Hematopoietic multipotent progenitor cell treated with erythropoietin and hydrocortisone succinate and interleukin-3 and kit ligand, for 4 days (in vitro differentiated cells): ENCODE measurements at regions not wholly inside any gene's neighbourhood (a gene's known extent, or its start where the extent isn't known, plus 50 kb on each side); places are given as distances from the start of the nearest gene placed in this dataset.

Experiments used
- DNase-seq: peaks from one replicate; pipeline ENCODE4 v3.0.0-alpha.2; 2015

GRCh38 chr2:220068846-220069245 is 441.4 kb downstream of the SLC4A3 start:
- no peak for DNase-seq

GRCh38 chr2:220070349-220070748 is 442.9 kb downstream of the SLC4A3 start:
- DNase-seq = no peak

DNA sequence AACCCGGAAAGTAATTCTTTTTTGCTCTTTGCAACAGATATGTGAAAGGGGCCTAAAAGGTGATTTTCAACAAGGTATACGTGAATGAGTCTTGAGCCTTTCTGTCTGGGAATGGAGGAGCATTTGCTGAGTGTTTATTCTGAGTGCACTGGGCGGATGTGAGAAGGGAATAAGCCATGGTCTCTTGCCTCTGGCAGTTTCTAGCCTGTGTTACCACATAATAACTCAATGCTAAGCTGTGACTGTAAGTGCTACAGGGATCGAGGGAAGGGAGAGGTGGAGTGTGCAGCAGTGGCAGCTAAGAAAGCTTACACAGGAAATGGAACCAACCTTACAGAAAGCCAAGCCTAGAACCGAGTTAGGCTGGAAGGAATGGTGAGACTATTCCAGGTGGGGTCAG is 444.3 kb downstream of the SLC4A3 start:
- no peak for DNase-seq

GRCh38 chr2:220072669-220073220 is 445.3 kb downstream of the SLC4A3 start:
- DNase-seq = no peak

GRCh38 chr2:220075835-220076234 is 448.4 kb downstream of the SLC4A3 start:
- DNase-seq = no peak

DNA sequence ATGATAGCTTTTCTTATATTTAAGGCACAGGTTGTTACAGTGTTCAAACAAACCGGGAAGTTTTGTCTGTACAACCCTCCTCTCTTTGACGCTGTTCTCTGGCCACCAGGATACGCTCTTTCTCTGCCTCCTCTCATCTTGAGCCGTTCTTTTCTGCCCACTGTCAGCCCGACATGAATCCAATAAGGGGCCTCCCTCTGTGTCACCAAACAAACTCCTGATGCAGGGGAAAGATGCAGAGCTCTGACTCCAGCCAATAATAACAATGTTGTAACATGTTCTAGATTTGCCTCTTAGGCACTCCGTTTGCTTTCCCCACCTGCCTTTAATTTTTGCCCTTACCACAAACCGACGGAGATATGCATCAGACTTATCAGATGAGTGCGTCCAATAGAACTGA is 449.3 kb downstream of the SLC4A3 start:
- DNase-seq = no peak

- no peak for DNase-seq
Observed at GRCh38 chr2:220077488-220077887, 450.1 kb downstream of the SLC4A3 start.

GRCh38 chr2:220078439-220078838 is 451.0 kb downstream of the SLC4A3 start:
- DNase-seq = no peak

GRCh38 chr2:220079595-220079994 is 452.2 kb downstream of the SLC4A3 start:
- DNase-seq = no peak

GRCh38 chr2:220081171-220081570 is 453.7 kb downstream of the SLC4A3 start:
- DNase-seq = no peak

GRCh38 chr2:220090050-220090449 is 462.6 kb downstream of the SLC4A3 start:
- DNase-seq = peak; percentile 5

- no peak for DNase-seq
Observed at GRCh38 chr2:220096406-220096805, 469.0 kb downstream of the SLC4A3 start.

DNA sequence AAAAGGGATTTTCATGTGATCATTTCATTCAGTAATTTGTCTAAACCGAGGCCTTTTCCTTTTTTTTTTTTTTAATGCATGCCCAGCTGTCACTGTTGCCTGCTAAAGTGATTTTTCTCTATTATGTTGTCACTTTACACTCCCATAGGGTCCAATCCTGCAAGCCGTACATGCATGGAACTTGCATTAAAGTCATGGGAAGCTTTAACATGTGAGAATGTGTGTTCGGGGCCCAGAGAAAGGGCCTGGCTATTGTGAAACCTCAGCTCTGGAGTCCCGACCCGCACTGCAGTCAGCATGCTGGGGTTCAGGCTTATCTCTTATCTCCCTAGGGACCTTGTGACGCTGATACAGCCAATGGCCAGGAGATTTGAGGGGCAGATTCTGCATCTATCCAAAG is 474.6 kb downstream of the SLC4A3 start:
- DNase-seq = no peak

- DNase-seq = no peak
Observed at GRCh38 chr2:220103596-220103995, 476.2 kb downstream of the SLC4A3 start.

DNA sequence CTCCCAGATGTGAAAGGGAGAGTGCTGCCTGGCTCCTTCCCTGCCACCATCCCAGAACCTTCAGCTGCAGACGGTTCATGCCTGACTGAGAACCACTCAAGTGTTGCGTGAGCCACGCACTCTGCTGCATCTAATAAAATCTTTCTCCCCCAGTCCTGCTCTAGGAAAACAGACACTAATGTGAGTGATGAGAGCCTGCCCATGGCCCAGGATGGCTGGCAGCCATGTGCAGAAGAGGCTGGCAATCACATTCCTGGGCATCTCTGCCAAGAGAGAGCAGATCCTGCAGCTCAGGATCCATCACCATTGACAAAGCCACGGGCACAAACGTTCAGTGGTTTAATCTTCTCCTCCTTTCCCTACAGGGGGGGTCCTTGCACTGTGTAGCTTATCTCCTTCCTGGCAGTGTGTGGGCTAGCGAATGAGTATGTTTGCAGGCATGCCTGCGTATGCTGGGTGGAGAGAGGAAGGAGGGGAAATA is 477.5 kb downstream of the SLC4A3 start:
- DNase-seq = peak; percentile 44

DNA sequence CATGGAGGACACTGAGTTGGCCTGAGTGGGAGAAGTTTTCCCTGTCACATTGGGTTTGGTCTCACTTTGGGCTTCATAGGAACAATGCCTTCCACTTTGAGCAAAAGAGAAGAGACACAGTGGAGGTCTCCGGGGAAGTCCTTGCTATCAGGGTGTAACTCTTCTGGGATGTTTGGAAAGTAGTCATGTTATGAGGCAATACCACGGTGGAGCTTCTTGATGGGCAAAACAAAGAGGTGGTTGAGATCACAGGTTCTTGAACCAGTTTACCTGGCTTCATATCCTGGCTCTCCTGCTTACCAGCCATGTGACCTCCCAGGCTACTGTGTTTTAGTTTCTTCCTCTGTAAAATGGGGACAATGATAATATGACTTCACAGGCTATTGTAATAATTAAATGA is 478.6 kb downstream of the SLC4A3 start:
- no peak for DNase-seq

DNA sequence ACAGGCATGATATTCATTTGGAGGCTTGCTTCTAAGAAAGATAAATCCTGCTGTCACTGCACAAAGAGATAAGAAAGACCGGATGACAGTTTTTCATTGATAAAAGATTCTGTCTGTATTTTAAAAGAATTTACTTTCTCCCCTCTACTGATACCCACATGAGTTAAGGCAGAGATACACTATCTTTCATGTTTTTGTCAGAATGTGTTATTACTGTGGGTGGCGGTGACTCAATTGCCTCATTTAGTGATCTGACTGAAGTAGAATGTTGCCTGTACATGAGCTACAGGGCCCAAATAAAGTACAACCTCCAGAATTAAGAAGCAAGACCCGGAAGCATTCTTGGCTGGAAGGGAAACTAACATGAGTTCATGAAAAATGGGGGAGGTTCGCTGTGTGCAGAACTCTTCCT is 480.0 kb downstream of the SLC4A3 start:
- no peak for DNase-seq

DNA sequence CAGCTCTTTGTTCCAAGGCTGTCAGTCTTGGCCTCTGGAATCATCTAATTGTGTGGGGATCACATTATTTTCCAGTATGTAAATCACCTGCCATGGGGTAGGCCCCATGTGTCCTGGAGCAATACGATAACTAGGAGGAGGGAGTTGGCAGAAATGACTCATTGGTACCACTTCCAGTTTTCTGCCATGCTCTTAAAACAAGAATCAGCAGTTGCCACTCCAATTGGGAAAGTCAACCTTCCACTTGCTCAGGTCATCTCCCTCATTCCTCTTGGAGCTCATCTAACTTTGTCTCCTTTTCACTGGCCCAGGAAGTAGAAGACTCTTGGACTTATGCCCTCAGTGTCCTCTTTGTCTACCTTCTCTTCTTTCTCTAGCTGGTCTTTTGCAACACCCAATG is 487.0 kb downstream of the SLC4A3 start:
- DNase-seq = no peak

DNA sequence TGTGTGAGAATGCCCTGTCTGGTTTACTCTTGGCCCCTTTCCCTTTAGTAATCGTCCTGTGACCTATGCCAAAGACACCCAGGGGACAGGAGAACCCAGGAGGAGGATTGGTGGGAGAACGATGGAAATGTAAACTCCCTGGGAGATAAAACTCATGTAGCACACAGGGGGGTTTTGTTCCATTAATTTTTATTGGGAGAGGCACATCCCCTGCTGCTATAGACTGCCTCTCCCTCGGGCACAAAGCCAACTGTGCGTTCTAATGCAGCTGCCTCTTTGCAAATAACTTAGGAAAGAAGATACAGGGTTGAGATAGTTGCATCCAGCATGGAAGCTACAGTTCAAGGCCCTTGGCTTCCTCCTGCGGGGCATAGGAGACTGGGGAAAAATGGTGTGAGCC is 489.6 kb downstream of the SLC4A3 start:
- DNase-seq = no peak

DNA sequence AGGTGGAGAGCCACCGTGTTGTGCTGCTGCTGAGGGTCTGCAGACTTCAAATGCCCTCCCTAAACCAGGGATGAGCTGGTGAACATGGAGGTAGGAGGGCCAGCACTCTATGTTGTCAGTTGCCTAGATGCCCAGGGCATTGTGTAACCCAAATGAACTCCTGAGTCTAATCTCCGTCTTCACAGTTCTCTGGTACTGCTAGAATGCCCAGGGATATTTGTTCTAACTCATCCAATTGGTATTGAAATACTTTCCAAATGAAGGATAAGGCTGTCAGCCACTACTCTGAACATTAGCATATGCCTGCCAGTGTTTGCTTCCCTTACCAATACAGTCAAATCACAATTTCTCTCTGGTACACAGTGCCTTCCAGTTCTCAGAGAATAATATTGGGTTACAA is 492.6 kb downstream of the SLC4A3 start:
- DNase-seq = no peak

DNA sequence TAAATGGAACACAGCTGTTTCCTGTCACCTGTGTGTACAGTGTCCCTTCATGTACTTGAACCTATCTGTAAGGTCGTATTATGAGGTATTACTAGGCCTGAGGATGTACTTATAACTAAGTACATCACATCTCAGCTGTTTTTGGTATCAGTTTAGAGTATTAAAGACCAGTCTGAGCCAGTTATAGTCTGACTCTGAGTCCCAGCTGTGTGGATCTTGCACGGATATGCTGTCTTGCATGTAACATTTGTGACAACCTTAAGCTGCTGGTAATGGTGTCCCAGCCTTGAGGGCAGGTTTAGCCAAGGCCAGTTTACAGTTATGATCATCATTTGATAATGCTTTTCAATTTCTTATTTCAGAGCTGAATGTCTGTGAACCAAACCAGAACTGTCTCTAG is 496.3 kb downstream of the SLC4A3 start:
- no peak for DNase-seq

- no peak for DNase-seq
Observed at GRCh38 chr2:220125551-220125950, 498.1 kb downstream of the SLC4A3 start.

DNA sequence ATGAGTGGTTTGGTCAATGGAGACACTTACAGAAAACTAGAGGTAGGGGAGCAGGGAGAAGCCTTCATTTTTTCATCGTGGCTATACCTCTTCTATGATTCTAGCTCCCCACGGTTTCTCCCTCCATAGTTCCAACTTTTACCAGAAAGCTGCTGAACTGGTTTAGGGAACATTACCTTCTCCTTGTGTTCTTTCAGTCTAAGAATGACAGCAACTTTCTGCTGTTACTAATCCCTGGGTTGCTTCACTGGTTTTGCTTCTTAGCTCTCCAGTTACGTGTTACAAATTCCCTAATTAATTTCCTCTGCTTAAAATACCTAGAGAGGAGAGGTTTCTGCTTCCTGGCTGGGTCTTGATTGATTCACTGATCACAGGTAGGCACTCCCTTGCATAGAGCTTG is 499.9 kb downstream of the SLC4A3 start:
- DNase-seq = no peak

GRCh38 chr2:220127876-220128275 is 500.4 kb downstream of the SLC4A3 start:
- DNase-seq = no peak

DNA sequence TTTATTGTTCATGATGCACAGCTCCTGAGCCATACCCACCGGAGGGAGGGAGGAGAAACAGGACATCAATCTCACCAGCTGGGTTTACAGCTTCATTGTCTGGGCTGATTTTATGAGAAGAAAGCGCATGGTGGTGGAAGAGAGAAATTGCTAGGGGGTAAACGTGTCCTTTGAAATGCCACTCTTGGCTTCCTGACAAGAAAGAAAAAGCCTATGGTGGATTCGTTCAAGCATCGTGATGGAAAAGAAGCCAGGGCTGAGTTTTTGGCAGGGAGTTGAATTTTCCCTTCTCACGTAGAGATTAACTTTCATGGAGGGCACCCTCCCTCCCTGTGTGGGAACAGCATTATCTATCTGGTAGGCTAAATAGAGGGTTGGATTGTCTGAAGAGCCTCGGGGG is 502.0 kb downstream of the SLC4A3 start:
- no peak for DNase-seq
